ENCODE measurements at regions not wholly inside any gene's neighbourhood (a gene's known extent, or its start where the extent isn't known, plus 50 kb on each side); places are given as distances from the start of the nearest gene placed in this dataset.

- intact Hi-C loops (cut with micrococcal nuclease): no loop called here
- no peaks in the 10 kb centered on the region for H3K36me3 Mint-ChIP-seq (ENCODE audit: low read depth)
- POLR2A ChIA-PET: no interaction called here
Observed at GRCh38 chr2:57868619-57869139, 177.9 kb upstream of the VRK2 start.

GRCh38 chr2:57869758-57870344 is 176.8 kb upstream of the VRK2 start:
- CTCF ChIA-PET: no interaction called here
- Mint-ChIP-seq H3K27me3 (no peaks in the 10 kb centered on the region), H3K4me3 (no peak overlapping the region), H3K36me3 (ENCODE audit: low read depth) (no peaks in the 10 kb centered on the region), H3K27ac (no peak overlapping the region), H3K4me1 (no peaks in the 10 kb centered on the region), H3K9me3 (peaks cover 4% of the 10 kb centered on the region)
- POLR2A ChIA-PET: no interaction called here
- intact Hi-C loops (cut with micrococcal nuclease): no loop called here
- no peak for TF ChIP-seq CTCF (IDR thresholded peaks at IDR 0.05)
- DNase-seq (no peak), ATAC-seq (ENCODE audit: low read depth) (no peak)

More at GRCh38 chr2:57868619-57869139, 177.9 kb upstream of the VRK2 start:
- TF ChIP-seq CTCF (IDR thresholded peaks at IDR 0.05): no peak
- H3K4me3 Mint-ChIP-seq: no peak overlapping the region
- CTCF ChIA-PET: no interaction called here
- no peaks in the 10 kb centered on the region for H3K27me3 Mint-ChIP-seq
- no peaks in the 10 kb centered on the region for H3K4me1 Mint-ChIP-seq
- peaks cover 2% of the 10 kb centered on the region for H3K9me3 Mint-ChIP-seq
- DNase-seq (no peak), ATAC-seq (ENCODE audit: low read depth) (no peak)
- H3K27ac Mint-ChIP-seq: no peak overlapping the region

GRCh38 chr2:57876313-57876712 is 170.3 kb upstream of the VRK2 start:
- Mint-ChIP-seq H3K9me3 (peaks cover 7% of the 10 kb centered on the region), H3K36me3 (ENCODE audit: low read depth) (no peaks in the 10 kb centered on the region), H3K4me3 (no peak overlapping the region), H3K27me3 (no peaks in the 10 kb centered on the region), H3K27ac (no peak overlapping the region), H3K4me1 (peaks cover 18% of the 10 kb centered on the region)
- TF ChIP-seq CTCF (IDR thresholded peaks at IDR 0.05): no peak
- DNase-seq: no peak
- CTCF ChIA-PET: no interaction called here
- POLR2A ChIA-PET: no interaction called here
- intact Hi-C loops (cut with micrococcal nuclease): no loop called here
- no peak for ATAC-seq (ENCODE audit: low read depth)

GRCh38 chr2:57877811-57878170 is 168.8 kb upstream of the VRK2 start:
- no peak overlapping the region for H3K4me3 Mint-ChIP-seq
- intact Hi-C loops (cut with micrococcal nuclease): no loop called here
- DNase-seq (no peak), ATAC-seq (ENCODE audit: low read depth) (no peak)
- peaks cover 7% of the 10 kb centered on the region for H3K9me3 Mint-ChIP-seq
- peaks cover 18% of the 10 kb centered on the region for H3K4me1 Mint-ChIP-seq
- no peak for TF ChIP-seq CTCF (IDR thresholded peaks at IDR 0.05)
- ChIA-PET CTCF (no interaction called here), POLR2A (no interaction called here)
- no peaks in the 10 kb centered on the region for H3K36me3 Mint-ChIP-seq (ENCODE audit: low read depth)
- H3K27ac Mint-ChIP-seq: no peak overlapping the region
- no peaks in the 10 kb centered on the region for H3K27me3 Mint-ChIP-seq

- no peaks in the 10 kb centered on the region for H3K36me3 Mint-ChIP-seq (ENCODE audit: low read depth)
- ATAC-seq (ENCODE audit: low read depth) (no peak), DNase-seq (no peak)
- H3K4me3 Mint-ChIP-seq: no peak overlapping the region
- ChIA-PET POLR2A (no interaction called here), CTCF (no interaction called here)
- H3K4me1 Mint-ChIP-seq: peaks cover 18% of the 10 kb centered on the region
- H3K27ac Mint-ChIP-seq: no peak overlapping the region
- TF ChIP-seq CTCF (IDR thresholded peaks at IDR 0.05): no peak
- intact Hi-C loops (cut with micrococcal nuclease): no loop called here
- H3K27me3 Mint-ChIP-seq: no peaks in the 10 kb centered on the region
- peaks cover 7% of the 10 kb centered on the region for H3K9me3 Mint-ChIP-seq
Observed at GRCh38 chr2:57878171-57878865, 168.3 kb upstream of the VRK2 start.

Data from activated B cell treated with CpG ODN at 0.5 μM for 24 hours (primary cell).